Lower leg skin (tissue), 4 donors: ENCODE measurements at regions not wholly inside any gene's neighbourhood (a gene's known extent, or its start where the extent isn't known, plus 50 kb on each side); places are given as distances from the start of the nearest gene placed in this dataset.
A peak's percentile ranks its signal among the peaks of the same experiment; 100 is the strongest.

Experiments used
- DNase-seq, 2 donors: peaks; one replicate each; pipeline ENCODE4 v3.0.0-alpha.2; 2019; ENCODE audit warnings: low spot score in 2 of 2
- H3K4me3 ChIP-seq: fragments of 200-600 bp; sonication (generic); 2 replicates; pipeline ENCODE4 v1.5.1; 2017; ENCODE audit warnings: mild to moderate bottlenecking, low read depth; ENCODE audit not compliant: poor library complexity, severe bottlenecking
- POLR2A ChIP-seq, 2 donors: fragments of 450-650 bp; IDR thresholded peaks; one replicate each; pipeline ENCODE4 v1.6.1; 2016 to 2017; ENCODE audit warnings: antibody characterized with exemption in 2 of 2, mild to moderate bottlenecking in 1 of 2, moderate library complexity in 1 of 2
- WGBS, 2 donors: methylation state at CpG; one replicate each; pipeline ENCODE4 v1.1.5; 2018; 5-methylcytosine and 5-hydroxymethylcytosine counted together
- intact Hi-C: fragments of 100-400 bp; cut with DNase I; formaldehyde crosslinking; loops from one replicate; pipeline ENCODE4 v1.15.0; 2023; ENCODE audit warnings: low total_unique reads
- TF ChIP-seq, protein P1 (sequence below), 3 donors: fragments of 450-650 bp; IDR thresholded peaks; one replicate each; pipeline ENCODE4 v1.5.1; 2016; ENCODE audit warnings: antibody characterized with exemption in 3 of 3, mild to moderate bottlenecking in 3 of 3, moderate library complexity in 2 of 3

DNA sequence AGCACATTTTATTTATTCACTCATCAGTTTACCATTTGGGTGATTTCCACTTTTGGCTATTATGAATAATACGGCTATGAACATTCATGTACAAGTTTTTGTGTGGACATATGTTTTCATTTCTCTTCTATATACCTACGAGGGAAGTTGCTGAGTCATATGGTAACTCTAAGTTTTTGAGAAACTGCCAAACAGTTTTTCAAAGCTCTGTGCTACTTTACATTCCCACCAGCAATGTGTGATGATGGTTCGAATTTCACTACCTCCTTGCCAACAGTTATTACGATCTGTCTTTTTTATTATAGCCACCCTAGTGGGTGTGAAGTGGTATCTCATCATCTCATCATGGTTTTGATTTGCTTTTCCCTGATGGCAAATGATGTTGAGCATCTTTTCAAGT lies 63.7 kb upstream of the MRTFB start:
- H3K4me3 ChIP-seq: no peak overlapping the region
- 31 to 33% methylated on average over 4 of the region's 4 CpGs for WGBS, 2 donors
- DNase-seq: no peak
- intact Hi-C loops: no loop called here
- TF ChIP-seq, protein P1, sequence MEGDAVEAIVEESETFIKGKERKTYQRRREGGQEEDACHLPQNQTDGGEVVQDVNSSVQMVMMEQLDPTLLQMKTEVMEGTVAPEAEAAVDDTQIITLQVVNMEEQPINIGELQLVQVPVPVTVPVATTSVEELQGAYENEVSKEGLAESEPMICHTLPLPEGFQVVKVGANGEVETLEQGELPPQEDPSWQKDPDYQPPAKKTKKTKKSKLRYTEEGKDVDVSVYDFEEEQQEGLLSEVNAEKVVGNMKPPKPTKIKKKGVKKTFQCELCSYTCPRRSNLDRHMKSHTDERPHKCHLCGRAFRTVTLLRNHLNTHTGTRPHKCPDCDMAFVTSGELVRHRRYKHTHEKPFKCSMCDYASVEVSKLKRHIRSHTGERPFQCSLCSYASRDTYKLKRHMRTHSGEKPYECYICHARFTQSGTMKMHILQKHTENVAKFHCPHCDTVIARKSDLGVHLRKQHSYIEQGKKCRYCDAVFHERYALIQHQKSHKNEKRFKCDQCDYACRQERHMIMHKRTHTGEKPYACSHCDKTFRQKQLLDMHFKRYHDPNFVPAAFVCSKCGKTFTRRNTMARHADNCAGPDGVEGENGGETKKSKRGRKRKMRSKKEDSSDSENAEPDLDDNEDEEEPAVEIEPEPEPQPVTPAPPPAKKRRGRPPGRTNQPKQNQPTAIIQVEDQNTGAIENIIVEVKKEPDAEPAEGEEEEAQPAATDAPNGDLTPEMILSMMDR (IDR thresholded peaks at IDR 0.05): no peak

GRCh38 chr16:14011001-14011400 lies 60.1 kb upstream of the MRTFB start:
- no peak overlapping the region for H3K4me3 ChIP-seq
- 80 to 92% methylated on average over 2 of the region's 2 CpGs for WGBS, 2 donors
- intact Hi-C loops: no loop called here
- DNase-seq: no peak
- TF ChIP-seq, protein P1 (IDR thresholded peaks at IDR 0.05): no peak
- TF ChIP-seq POLR2A (IDR thresholded peaks at IDR 0.05): no peak

- H3K4me3 ChIP-seq: no peak overlapping the region
- TF ChIP-seq, protein P1 (IDR thresholded peaks at IDR 0.05): no peak
- no peak for TF ChIP-seq POLR2A (IDR thresholded peaks at IDR 0.05)
- intact Hi-C loops: no loop called here
- DNase-seq: peak in 1 of 2 donors; percentile 53
- WGBS, 2 donors: 48% methylated on average over 6 of the region's 6 CpGs
These were observed 59.3 kb upstream of the MRTFB start for GRCh38 chr16:14011846-14012245.

GRCh38 chr16:14013145-14013570 lies 58.0 kb upstream of the MRTFB start:
- H3K4me3 ChIP-seq: no peak overlapping the region
- 65 to 76% methylated on average over 4 of the region's 4 CpGs for WGBS, 2 donors

DNA sequence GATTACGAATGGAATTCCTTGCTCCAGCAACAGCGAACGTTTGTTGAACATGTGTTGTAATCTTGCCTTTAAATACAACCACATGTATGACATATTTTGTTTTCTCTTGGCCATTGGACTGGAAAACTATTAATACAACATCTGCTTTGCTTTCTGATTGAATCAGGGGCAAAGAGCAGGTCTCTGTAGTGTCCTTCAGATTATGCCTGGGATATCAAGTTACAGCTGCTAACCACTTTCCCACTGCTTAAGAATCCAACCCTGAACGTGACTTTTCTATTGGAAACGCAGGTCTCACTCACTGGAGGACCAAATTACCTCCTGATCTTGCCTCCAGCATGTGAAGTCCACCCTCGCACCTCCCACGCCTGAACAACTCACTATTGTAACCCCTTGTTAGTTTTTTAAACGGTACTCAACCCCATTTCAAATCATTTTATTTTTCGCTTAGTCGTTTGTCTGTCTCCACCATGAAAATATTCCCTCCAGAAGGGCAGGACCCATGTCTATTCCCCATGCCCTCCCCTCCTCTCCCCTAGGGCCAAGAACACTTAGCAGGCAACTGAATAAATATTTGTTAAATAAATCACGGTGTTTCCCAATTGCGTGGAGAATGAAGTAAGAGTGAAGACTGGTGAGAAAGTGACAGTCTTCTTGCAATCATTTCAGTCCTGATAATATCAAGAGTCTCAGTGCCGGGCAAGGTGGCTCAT lies 57.4 kb upstream of the MRTFB start:
- intact Hi-C loops: no loop called here
- no peak overlapping the region for H3K4me3 ChIP-seq
- 21 to 25% methylated on average over 13 of the region's 13 CpGs for WGBS, 2 donors
- peak; percentile 67 to 76 for DNase-seq
- TF ChIP-seq, protein P1 (IDR thresholded peaks at IDR 0.05): no peak
- no peak for TF ChIP-seq POLR2A (IDR thresholded peaks at IDR 0.05)

More at GRCh38 chr16:14013145-14013570, 58.0 kb upstream of the MRTFB start:
- DNase-seq: peak in 1 of 2 donors; percentile 73
- TF ChIP-seq, protein P1 (IDR thresholded peaks at IDR 0.05): no peak
- intact Hi-C loops: no loop called here

DNA sequence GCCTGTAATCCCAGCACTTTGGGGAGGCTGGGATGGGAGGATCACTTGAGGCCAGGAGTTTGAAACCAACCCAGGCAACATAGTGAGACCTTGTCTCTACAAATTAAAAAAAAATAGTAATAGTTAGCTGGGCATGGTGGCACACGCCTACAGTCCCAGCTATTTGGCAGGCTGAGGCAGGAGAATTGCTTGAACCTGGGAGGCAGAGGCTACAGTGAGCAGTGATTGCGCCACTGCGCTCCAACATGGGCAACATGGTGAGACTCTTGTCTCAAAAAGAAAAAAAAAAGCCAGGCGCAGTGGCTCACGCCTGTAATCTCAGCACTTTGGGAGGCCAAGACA lies 56.9 kb upstream of the MRTFB start:
- 48 to 50% methylated on average over 5 of the region's 5 CpGs for WGBS, 2 donors
- TF ChIP-seq POLR2A (IDR thresholded peaks at IDR 0.05): no peak
- TF ChIP-seq, protein P1 (IDR thresholded peaks at IDR 0.05): no peak
- no peak overlapping the region for H3K4me3 ChIP-seq
- intact Hi-C loops: no loop called here
- DNase-seq: peak in 1 of 2 donors; percentile 80
